ENCODE measurements at regions not wholly inside any gene's neighbourhood (a gene's known extent, or its start where the extent isn't known, plus 50 kb on each side); places are given as distances from the start of the nearest gene placed in this dataset.

DNA sequence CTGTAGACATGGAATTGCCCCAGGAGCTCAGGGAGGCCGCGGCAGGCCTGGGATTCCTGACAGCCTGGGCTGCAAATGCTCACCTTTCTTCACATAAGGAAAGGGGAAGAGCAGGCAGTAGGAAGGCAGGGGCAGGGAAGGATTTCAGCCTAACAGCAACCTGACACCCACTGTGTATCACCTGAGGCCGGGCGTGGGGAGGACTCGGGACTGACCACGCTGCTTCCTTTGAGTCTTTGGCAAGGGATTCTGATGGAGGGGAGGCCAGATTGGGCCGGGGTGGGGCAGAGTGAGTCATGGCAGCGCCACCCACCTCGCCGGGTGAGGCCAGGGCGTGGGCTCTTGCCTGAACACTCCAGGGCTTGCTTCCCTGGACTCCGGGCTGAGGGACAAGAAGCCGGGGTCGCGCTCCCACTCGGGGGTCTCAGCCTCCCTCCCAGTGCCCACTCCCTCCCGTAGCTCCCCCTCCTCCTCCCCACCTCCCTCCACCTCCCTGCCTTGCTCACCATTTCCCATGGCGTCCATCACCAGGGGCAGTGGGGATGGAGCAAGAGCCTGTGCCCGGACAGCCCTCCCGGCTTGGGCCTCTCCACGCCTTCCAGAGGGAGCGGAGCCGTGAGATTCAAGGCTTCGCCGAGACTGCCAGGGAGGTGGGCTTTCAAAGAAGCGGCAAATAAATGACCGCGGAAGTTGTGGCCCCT is 247.9 kb upstream of the RTL1 start:
- no peak for DNase-seq

DNA sequence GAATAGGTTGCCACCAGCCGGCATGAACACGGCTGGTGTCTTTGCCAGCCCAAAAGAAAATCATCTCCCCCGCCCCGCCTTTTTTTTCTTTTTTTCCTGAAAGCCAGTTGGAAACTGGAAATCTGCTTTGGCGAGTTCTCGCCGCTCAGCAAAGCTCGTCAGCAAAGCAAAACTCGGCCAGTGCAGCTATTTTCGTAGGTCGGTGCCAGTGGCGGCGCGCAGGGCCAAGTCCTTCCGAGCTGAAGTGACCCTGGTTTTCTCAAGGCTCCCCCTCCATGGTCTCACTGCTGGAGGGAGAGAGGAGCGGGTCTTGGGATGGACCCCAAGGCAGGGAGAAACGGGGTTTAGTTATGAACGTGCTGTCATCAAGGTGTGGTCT is 248.4 kb upstream of the RTL1 start:
- no peak for DNase-seq

DNA sequence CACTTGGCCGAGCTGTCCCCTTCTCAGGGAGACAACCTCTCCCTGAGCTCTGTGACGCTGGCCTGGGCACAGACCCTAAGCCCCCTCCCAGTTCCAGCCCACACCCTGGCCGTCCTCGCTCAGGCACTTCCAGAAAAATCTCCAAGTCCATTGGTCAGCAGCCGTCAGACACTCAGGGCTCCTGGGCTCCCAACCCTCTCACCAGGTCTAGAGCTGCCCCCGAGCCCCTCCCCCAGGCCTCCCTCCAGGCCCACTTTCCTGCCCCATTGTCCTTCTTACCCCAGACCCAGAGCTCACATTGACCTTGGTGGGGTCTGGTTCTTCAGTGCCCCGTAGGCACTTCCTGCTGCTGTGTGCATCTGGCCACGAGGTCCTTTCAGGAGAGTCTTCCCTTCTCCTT is 249.3 kb upstream of the RTL1 start:
- no peak for DNase-seq

DNA sequence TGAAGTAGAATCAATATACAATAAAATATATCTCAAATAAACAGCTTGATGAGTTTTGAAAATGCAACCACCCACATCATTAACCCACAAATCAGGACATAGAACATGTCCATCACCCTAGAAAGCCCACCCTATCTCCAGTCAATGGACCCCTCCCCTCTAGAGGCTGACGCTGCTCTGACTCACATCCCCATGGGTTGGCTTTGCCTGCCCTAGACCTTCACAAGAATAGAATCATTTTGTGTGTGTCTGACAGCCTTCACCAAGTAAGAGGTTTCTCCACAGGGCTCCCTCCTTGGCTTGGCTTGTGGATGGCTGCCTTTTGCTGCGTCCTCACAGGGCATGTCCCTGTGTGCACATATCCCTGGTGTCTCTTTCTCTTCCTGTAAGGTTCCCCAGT is 250.2 kb upstream of the RTL1 start:
- no peak for DNase-seq

DNA sequence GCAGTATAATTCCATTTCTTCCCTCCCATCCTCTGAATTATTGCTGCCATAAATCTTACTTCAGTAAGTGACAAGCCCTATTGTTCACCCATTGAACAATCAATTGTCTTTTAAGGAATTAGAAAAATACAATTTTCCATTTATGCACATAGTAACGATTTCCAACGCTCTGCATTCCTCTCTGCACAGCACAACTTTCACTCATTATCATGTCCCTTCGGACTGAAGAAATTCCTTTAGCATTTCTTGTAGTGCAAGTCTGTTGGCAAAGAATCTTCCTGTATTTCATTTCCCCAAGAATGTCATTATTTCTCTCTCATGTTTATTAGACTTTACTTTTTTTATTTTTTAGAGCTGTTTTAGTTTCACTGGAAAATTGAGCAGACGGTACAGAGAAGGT is 252.1 kb upstream of the RTL1 start:
- DNase-seq: no peak

DNA sequence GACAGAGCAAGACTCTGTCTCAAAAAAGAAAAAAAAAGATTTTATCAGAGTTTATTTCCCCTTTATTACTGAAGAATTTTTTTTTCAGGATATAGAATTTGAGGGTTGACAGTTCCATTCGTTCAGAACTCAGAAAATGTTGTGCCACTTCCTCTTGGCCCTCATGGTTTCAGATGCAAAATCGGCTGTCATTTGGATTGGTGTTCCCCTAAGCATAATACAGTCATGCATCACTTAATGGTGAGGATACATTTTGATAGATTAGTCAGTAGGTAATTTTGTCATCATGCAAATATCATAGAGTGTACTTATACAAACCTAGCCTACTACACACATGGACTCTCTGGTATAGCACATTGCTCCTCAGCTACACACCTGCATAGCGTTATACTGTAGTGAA is 263.9 kb upstream of the RTL1 start:
- no peak for DNase-seq

DNA sequence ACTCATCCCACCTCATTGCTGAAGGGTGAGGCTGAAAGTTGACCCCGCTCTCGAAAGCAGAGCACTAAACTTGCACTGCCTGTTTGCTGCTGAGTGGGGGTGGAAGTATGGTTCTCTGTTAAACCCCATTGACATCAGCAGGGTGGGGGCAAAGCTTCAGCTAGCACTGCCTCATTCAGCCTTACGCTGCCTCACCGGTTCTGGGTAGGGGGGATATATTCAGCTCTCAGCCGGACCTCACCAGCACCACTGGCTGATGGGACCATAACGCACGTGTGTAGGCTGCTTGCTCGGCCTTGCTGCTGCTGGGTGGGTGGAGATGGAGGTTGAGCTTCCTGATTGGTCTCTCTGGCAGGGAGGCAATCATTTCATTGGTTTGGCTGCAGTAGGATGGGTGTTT is 265.7 kb upstream of the RTL1 start:
- no peak for DNase-seq

DNA sequence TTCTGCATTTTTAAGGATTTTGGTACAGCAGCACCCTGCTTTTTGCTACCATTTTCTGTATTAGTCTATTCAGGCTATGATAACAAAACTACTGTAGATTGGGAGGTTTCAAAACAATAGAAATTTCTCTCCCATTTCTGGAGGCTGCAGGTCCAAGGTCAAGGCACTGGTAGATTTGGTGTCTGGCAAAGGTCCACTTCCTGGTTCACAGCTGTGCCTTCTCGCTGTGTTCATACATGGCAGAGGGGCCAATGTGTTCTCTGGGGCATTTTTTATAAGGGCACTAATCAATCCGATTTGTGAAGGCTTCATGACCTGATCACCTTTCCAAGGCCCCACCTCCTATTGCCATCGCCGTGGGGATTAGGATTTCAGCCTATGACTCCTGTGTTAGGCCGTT is 268.1 kb upstream of the RTL1 start:
- no peak for DNase-seq

DNA sequence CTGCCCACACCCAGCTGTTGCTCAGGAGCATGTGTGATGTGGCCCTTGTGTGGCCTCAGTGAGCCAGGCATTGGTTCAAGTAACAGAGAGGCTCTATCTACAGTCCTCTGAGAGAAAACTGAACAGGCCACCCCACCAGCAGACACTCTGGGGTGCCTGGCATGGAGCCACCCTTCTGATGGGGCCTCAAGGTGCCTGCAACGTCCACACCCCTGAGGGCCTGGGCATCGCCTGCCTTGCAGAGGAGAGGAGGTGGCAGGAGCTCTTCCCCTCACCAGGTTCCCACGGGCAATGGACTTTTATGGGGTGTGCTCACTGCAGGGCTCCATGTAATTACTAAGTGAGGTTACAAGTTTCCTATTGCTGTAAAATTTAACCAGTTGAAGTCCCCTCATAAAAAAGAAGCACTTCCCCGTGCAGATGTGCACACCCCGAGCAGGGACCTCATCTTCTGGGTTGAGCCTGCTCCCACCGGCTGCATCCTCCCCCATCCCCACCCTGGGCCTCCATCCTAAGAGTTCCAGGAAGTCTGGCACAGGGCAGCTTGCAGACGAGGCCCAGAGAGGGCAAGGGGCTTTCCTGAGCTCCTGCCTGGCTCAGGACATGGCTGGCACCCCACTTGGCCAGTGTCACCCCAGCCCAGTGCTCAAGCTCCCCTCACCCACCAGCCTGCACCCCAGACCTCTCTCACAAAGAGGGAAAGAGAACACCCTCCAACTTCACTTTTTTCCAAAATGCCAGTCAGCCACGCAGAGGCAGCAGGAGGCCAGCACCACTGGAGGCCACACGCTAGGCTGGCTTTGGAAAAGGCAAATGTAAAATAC is 270.4 kb upstream of the RTL1 start:
- DNase-seq: no peak

DNA sequence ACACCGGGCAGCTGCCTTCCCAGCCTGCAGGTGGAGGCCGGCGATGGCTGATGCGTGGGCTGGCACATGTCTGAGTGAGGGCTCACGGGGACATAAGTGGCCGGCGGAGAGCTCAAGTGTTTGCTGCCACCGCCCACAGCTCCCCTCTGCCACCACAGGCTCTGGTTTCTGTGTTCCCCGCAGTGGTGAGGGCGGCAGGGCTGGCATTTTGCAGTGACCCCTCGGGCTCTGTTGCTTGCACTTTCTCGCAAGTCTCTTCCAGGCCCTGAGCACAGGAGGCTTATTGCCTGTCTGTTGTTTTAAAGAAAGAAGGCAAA is 271.0 kb upstream of the RTL1 start:
- no peak for DNase-seq

DNA sequence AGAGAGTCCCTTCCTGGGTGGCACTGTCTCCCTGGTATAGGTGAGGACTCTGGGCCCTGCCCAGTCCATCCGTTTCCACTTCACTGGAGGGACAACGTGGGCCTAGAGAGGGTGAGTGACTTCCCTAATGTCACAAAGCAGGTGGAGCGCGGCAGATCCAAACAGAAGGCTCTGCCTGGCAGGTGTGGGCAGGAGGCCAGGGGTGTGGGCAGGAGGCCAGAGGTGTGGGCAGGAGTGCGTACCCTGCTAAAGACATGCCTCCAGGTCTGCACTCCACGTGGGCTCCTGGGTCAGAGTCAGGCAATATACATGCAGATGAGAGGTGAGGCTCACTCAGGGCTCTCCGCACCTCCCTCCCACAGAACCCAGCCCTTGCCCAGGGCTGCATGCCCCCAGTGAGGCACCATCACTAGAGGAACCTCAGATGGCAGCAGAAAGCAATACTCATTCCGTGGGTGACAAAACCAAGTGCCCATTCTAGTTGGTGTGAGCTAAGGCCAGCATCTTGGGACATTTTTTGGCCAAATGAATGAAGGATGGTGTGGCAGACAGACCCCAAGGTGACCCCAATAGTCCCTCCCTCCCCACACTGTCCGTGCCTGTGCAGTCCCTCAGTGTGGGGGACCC is 271.6 kb upstream of the RTL1 start:
- no peak for DNase-seq

DNA sequence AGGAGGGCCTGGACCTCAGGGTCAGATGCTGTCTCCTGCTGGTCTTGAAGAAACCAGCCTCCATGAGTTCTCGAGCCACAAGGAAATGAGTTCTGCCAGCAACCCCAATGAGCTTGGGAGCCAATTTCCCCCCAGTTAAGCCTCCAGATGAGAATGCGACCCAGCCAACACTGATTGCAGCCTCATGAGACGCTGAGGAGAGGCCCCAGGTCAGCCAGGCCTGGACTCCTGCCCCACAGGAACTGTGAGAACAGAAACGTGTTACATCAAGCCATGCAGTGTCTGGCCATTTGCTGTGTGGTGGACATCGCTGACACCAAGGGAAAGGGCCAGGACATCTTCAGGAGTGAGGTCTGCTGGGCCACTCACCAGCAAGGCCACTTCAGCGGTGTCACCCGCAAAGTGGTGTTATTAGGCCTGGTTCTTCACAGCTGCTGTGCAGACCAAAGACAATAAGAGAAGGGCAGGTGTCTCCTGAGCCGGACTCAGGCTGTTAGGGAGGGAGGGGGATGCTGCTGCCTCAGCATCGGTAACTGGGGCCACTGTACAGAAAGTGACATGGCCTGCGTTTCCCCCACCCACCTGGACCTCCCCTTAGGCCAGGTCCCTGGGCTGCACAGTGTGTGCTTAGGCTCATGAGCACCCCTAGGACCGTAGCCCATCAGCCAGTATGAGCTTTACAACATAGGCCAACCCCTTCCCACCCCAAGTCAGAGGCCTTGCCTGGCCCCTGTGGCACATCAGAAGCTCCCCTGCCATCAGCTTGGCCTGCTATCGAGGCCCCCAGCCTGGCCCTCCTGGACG is 272.4 kb upstream of the RTL1 start:
- no peak for DNase-seq

DNA sequence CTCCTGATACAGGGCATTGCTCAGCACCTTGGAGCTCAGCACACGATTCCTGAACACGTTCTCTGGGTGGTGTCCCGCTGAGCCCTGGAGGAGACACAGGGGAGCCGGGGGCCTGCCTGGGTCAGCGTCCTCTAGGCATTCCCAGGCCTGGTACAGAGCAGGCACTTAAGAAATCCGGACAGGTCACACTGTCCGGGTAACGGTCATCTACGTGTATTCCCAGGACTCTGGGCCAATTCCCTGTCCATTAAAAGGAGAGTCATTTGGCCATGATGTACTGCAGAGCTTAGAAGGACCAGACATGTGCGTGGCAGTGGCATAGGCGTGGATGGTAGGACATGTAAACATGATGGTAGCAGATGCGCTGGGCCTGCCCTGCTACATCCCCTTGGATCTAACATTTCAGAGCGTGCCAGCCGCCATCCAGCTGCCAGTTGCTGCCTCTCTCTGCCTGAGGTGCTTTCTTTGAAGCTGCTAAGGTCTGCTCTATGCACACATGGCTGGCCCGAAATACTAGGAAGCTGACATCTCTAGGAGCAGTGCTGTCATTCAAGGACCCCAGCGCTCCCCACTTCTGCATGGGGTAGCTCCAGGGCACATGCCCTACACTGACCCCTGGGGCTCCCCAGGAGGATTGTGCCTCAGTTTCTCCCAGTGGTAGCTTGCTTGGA is 273.1 kb upstream of the RTL1 start:
- DNase-seq: no peak

DNA sequence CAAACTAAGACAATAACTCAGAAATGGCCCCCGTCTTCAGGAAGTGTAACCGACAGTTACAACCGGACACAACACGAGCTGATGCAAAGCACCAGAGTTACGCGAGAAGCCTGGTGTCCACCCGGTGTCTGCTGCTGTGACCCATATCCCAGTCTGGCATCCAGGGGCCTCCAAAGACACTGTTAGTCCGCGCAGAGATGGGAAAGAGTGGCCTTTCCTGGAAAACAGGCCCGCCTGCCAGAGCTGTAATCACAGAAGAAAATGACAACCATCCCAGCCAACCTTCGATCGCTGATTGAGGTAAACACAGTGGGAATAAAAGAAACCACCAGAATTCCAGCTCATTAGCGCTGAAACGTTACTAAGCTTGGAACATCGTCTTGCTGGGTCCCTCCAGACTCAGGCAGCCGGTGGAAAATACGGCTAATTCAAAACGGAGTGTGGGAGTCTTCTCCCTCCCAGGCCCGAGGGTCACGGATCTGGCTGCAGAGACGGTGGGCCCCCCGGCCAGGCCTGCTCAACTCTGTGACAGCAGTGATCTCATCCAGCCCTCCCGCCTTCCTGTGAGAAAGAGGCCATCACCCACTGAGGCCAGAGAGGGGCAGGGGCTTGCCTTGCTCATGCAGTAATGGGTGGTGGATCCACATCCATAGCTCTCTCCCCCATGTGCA is 273.9 kb upstream of the RTL1 start:
- no peak for DNase-seq

DNA sequence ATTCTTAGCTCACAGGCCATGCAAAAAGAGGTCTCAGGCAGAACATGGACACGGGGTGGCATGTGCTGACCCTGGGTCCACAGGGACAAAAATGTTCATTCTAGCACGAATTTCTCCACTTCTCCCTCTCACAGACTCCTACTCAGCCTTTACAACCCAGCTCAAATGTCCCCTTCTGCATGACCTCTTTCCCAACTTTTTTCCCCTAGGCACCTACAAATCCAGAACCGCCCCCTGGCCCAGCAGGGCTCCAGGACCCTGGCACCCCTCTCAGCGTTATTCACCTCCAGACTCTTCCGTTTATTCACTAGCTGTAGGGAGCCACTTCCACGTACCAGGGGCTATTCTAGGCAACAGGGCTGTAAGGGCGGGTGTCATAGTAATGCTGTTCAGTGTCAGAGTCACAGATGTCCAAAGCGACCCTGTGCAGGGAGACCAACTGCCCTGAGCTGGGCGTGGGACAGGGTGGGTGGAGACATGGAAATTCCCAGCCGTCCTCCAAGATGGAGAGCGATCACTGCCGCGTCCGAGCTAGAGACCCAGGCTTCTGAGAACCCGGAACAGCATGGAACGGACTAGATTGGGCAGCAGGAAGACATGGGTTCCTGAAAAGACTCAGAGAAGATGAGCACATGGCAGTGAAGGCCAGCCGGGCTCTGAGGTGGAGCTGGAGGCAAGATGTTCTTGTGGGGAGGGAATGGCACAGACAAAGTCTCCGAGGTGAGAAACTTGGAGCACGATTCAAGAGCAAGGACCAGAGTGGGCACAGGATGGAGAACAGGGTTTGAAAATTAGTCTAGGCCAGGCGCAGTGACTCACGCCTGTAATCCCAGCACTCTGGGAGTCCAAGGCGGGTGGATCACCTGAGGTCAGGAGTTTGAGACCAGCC is 274.9 kb upstream of the RTL1 start:
- no peak for DNase-seq

DNA sequence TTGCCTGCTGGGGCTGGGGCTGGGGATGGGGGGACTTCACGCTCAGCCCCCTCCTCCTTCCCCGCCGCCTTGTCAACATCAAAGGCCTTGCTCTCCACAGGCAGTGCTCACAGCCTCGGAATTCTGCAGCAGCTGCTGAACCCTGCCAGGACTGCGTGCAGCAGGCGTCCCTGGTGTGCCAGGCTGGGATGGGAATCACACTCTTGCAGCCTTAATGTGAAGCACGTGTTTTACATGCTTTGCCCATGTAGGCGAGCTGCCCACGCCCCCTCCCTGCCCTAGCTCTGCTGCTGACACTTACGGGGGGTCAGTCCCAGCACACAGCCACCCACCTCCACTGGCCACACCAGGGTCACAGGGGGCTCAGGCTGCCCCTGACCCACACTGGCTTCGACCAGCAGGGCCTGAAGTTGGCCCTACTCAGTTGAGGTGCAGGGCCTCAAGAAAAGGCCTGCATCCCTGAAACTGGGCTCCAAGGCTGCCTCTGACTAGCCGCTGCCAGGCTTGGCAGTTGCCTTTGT is 276.2 kb upstream of the RTL1 start:
- no peak for DNase-seq

DNA sequence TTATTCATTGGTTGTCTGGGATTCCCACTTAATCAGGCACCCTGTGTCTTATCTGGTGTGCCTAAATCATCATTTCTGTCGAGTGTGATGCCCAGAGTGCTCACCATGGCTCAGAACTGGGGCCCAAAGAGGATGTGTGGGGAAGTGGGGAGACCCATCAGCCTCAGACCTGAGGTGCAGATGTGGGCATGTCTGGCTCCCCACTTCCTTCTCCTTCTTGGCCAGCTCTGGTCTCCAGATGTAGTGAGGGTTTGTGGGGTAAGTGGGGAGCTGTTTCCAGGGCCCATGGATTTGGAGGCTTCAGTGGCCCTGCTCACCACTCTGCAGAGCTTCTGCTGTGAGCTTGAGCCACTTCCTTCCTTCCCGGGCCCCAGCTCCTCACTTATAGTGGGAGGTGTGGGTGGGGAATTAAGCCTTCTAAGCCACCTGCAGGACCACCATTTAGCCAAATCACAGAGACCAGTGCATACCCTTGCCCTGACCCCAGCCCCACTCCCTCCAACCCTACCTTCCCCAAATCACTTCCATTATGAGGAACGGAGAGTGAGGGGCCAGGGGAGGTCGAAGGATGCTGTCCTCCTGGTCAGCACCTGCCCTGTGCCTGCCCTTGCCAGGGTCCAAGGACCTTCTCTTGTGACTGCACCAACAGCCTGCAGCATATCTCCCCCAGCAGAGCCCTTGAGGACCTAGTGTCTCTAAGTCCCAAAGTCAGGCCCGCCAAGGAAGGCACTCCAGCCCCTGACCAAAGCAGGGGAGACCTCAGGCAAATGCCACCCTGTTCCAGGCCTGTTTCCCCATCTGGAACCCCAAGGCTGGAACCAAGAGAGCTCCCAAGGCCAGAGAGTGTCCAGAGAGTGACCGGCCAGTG is 278.2 kb upstream of the RTL1 start:
- DNase-seq: no peak

DNA sequence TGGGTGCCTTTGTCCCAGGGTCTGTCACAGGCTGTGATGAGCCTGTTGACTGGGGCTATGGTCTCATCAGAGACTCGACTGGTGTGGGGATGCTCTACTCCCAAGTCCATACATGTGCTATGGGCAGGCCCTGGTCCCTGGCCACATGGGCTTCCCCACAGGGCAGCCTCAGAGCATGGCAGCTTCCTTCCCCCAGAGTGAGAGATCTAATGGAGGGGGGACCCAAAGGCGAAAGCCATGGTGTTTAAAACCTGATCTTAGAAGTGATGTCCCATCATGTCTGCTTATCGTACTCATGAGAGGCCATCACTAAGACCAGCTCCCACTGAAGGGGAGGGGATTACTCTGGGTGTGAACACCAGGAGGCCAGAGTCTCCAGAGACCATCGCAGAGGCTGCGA is 279.0 kb upstream of the RTL1 start:
- no peak for DNase-seq

DNA sequence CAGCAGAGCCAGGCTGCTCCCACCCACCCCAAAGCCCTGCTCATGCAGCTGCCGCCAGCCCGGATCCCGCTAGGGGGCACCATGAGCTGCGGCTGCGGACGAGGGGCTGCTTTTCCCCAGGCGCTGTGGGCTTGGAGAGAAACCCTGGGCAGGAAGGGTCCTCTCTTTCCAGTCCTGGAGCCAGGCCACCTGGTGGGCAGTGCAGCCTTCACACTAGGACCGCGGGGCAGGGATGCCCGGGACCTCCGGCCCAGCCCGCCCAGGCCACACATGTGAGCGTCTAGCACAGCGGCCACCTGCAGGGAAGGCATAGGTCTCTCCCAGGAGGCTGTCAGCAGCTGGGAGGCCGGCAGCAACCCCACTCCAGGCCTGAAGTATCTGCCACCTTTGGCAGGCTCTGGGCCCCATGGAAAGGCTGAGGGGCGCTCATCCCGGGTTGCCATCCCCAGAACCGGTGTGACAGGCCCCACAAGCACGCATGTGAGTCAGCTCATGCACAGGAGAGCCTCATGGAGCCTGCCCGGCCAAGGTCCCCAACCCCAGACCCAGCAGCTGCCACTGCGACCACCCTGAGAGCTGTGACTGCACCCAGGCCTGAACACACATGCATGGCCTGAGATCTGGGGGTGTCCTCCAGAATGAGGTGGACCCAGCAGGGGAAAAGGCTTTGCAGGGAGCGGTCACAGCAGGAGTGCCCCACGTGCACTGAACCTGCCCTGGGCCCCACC is 280.0 kb upstream of the RTL1 start:
- no peak for DNase-seq

All from effector CD8-positive, alpha-beta T cell (primary cell).